HG03432 (cell line): ENCODE measurements at regions not wholly inside any gene's neighbourhood (a gene's known extent, or its start where the extent isn't known, plus 50 kb on each side); places are given as distances from the start of the nearest gene placed in this dataset.
"Not testable (repeated sequence)": the region's sequence is repeated elsewhere in the genome, so short reads cannot be mapped to it uniquely, and the experiment has no call there.

Source experiments
- ATAC-seq: cut with Tn5 transposase; IDR thresholded peaks from one replicate; pipeline ENCODE4 v1.9.1; 2021; ENCODE audit warnings: mild to moderate bottlenecking, moderate library complexity; ENCODE audit not compliant: unreplicated experiment

GRCh38 chr16:59090541-59090940 is 356.4 kb upstream of the GOT2 start:
- ATAC-seq, result no peak

GRCh38 chr16:59088431-59088830 is 354.3 kb upstream of the GOT2 start:
- no peak for ATAC-seq

GRCh38 chr16:59087641-59088040 is 353.5 kb upstream of the GOT2 start:
- ATAC-seq, result no peak

- ATAC-seq, result no peak
Observed at GRCh38 chr16:59067205-59067604, 333.1 kb upstream of the GOT2 start.

- ATAC-seq, result no peak
Observed at GRCh38 chr16:59060207-59060606, 326.1 kb upstream of the GOT2 start.

GRCh38 chr16:59058250-59058649 is 324.1 kb upstream of the GOT2 start:
- ATAC-seq, result no peak

- no peak for ATAC-seq
Observed at GRCh38 chr16:59053911-59054310, 319.8 kb upstream of the GOT2 start.

GRCh38 chr16:59052231-59052630 is 318.1 kb upstream of the GOT2 start:
- no peak for ATAC-seq

GRCh38 chr16:59048876-59049275 is 314.8 kb upstream of the GOT2 start:
- no peak for ATAC-seq

- no peak for ATAC-seq
Observed at GRCh38 chr16:59047114-59047513, 313.0 kb upstream of the GOT2 start.

- ATAC-seq, result no peak
Observed at GRCh38 chr16:59046335-59046734, 312.2 kb upstream of the GOT2 start.

GRCh38 chr16:59045501-59045900 is 311.4 kb upstream of the GOT2 start:
- no peak for ATAC-seq

GRCh38 chr16:59044616-59045015 is 310.5 kb upstream of the GOT2 start:
- no peak for ATAC-seq

- ATAC-seq, result no peak
Observed at GRCh38 chr16:59042301-59042700, 308.2 kb upstream of the GOT2 start.

- ATAC-seq, result no peak
Observed at GRCh38 chr16:59039066-59039720, 305.1 kb upstream of the GOT2 start.

GRCh38 chr16:59030923-59031485 is 296.9 kb upstream of the GOT2 start:
- no peak for ATAC-seq

GRCh38 chr16:59021751-59022150 is 287.6 kb upstream of the GOT2 start:
- no peak for ATAC-seq

GRCh38 chr16:59013930-59014329 is 279.8 kb upstream of the GOT2 start:
- ATAC-seq, result no peak

- ATAC-seq, result no peak
Observed at GRCh38 chr16:58999762-59000161, 265.6 kb upstream of the GOT2 start.

- not testable (repeated sequence) for ATAC-seq
Observed at GRCh38 chr16:58992755-58993154, 258.6 kb upstream of the GOT2 start.

GRCh38 chr16:58983181-58983965 is 249.3 kb upstream of the GOT2 start:
- ATAC-seq, result not testable (repeated sequence)

- ATAC-seq, result peak; percentile 94
Observed at GRCh38 chr16:58970775-58971174, 236.7 kb upstream of the GOT2 start.
